ENCODE measurements at regions not wholly inside any gene's neighbourhood (a gene's known extent, or its start where the extent isn't known, plus 50 kb on each side); places are given as distances from the start of the nearest gene placed in this dataset.

GRCh38 chr7:155386608-155387007 is 71.3 kb upstream of the EN2 start:
- no peak overlapping the region for H3K4ac ChIP-seq (ENCODE audit: low read depth, low read length)
- no peak overlapping the region for H4K8ac ChIP-seq (replicated peaks; ENCODE audit: insufficient read length, low read depth, low read length)
- no peak overlapping the region for H3K4me3 Mint-ChIP-seq
- H3K4me1 ChIP-seq (ENCODE audit: insufficient read depth, low read length), result no peaks in the 10 kb centered on the region; the same call in 1 of the 2 replicates
- H3K4me1 Mint-ChIP-seq, result peaks cover 3 to 18% of the 10 kb centered on the region in 2 experiments
- no peak overlapping the region for H2AFZ ChIP-seq (ENCODE audit: low read length)
- no peak overlapping the region for H4K5ac ChIP-seq (ENCODE audit: insufficient read length, low read depth, low read length)
- no peak overlapping the region for H2BK20ac ChIP-seq (ENCODE audit: low read depth, low read length, poor library complexity, severe bottlenecking)
- no peak overlapping the region for H3K27ac ChIP-seq (ENCODE audit: insufficient read length, low read depth, low read length)
- H4K20me1 ChIP-seq (ENCODE audit: control insufficient read depth, insufficient read depth, insufficient read length), result no peaks in the 10 kb centered on the region
- H3K79me2 ChIP-seq (ENCODE audit: insufficient read depth, low read length), result no peaks in the 10 kb centered on the region
- no peak overlapping the region for H3K27ac Mint-ChIP-seq
- no peaks in the 10 kb centered on the region for H3K79me1 ChIP-seq (ENCODE audit: insufficient read depth, low read depth, low read length, poor library complexity, severe bottlenecking)
- H2BK15ac ChIP-seq (ENCODE audit: low read depth, low read length), result no peak overlapping the region
- WGBS (ENCODE audit: extremely low coverage, insufficient read length, low lambda C conversion rate), result no CpG with 5 or more reads among the region's 10 CpGs
- no peak overlapping the region for H2BK12ac ChIP-seq (ENCODE audit: insufficient read length, low read depth, low read length)
- no peak overlapping the region for H3T11ph ChIP-seq (ENCODE audit: low read length)
- no peaks in the 10 kb centered on the region; a peak in 1 of 7 replicates for H3K36me3 Mint-ChIP-seq (ENCODE audit: insufficient read depth in 1 of 3, low read depth in 3 of 3)
- TF ChIP-seq, protein P1, sequence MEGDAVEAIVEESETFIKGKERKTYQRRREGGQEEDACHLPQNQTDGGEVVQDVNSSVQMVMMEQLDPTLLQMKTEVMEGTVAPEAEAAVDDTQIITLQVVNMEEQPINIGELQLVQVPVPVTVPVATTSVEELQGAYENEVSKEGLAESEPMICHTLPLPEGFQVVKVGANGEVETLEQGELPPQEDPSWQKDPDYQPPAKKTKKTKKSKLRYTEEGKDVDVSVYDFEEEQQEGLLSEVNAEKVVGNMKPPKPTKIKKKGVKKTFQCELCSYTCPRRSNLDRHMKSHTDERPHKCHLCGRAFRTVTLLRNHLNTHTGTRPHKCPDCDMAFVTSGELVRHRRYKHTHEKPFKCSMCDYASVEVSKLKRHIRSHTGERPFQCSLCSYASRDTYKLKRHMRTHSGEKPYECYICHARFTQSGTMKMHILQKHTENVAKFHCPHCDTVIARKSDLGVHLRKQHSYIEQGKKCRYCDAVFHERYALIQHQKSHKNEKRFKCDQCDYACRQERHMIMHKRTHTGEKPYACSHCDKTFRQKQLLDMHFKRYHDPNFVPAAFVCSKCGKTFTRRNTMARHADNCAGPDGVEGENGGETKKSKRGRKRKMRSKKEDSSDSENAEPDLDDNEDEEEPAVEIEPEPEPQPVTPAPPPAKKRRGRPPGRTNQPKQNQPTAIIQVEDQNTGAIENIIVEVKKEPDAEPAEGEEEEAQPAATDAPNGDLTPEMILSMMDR (conservative IDR thresholded peaks at IDR 0.05), result no peak
- no peak overlapping the region for H4K91ac ChIP-seq (ENCODE audit: insufficient read length, low read depth, low read length)
- no peak overlapping the region for H3K23ac ChIP-seq (ENCODE audit: insufficient read length, low read depth, low read length)
- no peak overlapping the region for H3K56ac ChIP-seq (ENCODE audit: insufficient read length, low read depth, low read length)
- H3K18ac ChIP-seq (ENCODE audit: insufficient read length, low read depth, low read length), result no peak overlapping the region
- H2BK5ac ChIP-seq (ENCODE audit: insufficient read length, low read length), result no peak overlapping the region
- H3K4me2 ChIP-seq (ENCODE audit: insufficient read depth, insufficient read length, low read length), result no peak overlapping the region
- no peak for DNase-seq
- peaks cover 32% of the 10 kb centered on the region; the same call in 1 of the 2 replicates for H3K27me3 ChIP-seq (ENCODE audit: insufficient read depth, low read length)
- no peaks in the 10 kb centered on the region for H3K23me2 ChIP-seq (ENCODE audit: insufficient read length, low read depth, low read length, poor library complexity, severe bottlenecking)
- H3K14ac ChIP-seq (ENCODE audit: insufficient read depth, low read length), result no peak overlapping the region
- H2BK120ac ChIP-seq (ENCODE audit: low read depth, low read length, poor library complexity, severe bottlenecking), result no peak overlapping the region
- no peak overlapping the region for H3K9ac ChIP-seq (ENCODE audit: extremely low read depth, insufficient read length, low read length)
- H2AK5ac ChIP-seq (ENCODE audit: insufficient read length, low read length), result no peak overlapping the region
- H3K9me3 Mint-ChIP-seq, result peaks cover 2 to 7% of the 10 kb centered on the region in 2 experiments; a peak in 2 of 5 replicates
- no peaks in the 10 kb centered on the region for H3K9me3 ChIP-seq (ENCODE audit: control insufficient read depth, low read depth, low read length)
- H3K27me3 Mint-ChIP-seq (ENCODE audit: low read depth), result peaks cover 99% of the 10 kb centered on the region

All from H9 (cell line).